Epithelial cell of esophagus (primary cell): ENCODE measurements at regions not wholly inside any gene's neighbourhood (a gene's known extent, or its start where the extent isn't known, plus 50 kb on each side); places are given as distances from the start of the nearest gene placed in this dataset.

Experiments
- DNase-seq: peaks from one replicate; pipeline ENCODE4 v3.0.0; 2010; ENCODE audit warnings: low read depth
- H3K4me3 ChIP-seq: 2 replicates; pipeline ENCODE4 v1.5.1; 2011; ENCODE audit warnings: mild to moderate bottlenecking, low read length, control low read depth
- TF ChIP-seq, protein P1 (sequence below): IDR thresholded peaks from 2 replicates; pipeline ENCODE4 v1.5.1; 2011; ENCODE audit warnings: low read depth, mild to moderate bottlenecking, low read length, control low read depth, inconsistent platforms; ENCODE audit not compliant: insufficient read depth; ENCODE audit errors: missing control alignments

DNA sequence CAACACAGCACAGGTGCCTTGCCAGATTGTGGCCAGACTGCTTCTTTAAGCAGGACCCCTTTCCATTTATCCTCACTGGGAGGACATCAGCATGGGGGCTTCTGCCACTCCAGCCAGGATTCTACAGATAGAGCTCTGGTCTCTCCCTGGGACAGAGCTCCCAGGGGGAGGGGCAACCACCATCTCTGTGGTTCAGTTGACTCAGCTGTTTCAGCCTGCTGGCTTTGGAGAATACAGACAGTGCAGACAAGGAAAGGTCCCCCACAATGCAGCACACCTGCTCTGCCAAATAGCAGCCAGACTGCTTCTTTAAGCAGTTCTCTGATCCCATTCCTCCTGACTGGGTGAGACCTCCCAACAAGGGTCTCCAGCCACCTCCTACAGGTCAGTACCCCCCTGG lies 132.8 kb downstream of the OR2K2 start:
- no peak overlapping the region for H3K4me3 ChIP-seq
- DNase-seq: no peak
- TF ChIP-seq, protein P1, sequence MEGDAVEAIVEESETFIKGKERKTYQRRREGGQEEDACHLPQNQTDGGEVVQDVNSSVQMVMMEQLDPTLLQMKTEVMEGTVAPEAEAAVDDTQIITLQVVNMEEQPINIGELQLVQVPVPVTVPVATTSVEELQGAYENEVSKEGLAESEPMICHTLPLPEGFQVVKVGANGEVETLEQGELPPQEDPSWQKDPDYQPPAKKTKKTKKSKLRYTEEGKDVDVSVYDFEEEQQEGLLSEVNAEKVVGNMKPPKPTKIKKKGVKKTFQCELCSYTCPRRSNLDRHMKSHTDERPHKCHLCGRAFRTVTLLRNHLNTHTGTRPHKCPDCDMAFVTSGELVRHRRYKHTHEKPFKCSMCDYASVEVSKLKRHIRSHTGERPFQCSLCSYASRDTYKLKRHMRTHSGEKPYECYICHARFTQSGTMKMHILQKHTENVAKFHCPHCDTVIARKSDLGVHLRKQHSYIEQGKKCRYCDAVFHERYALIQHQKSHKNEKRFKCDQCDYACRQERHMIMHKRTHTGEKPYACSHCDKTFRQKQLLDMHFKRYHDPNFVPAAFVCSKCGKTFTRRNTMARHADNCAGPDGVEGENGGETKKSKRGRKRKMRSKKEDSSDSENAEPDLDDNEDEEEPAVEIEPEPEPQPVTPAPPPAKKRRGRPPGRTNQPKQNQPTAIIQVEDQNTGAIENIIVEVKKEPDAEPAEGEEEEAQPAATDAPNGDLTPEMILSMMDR: no peak

DNA sequence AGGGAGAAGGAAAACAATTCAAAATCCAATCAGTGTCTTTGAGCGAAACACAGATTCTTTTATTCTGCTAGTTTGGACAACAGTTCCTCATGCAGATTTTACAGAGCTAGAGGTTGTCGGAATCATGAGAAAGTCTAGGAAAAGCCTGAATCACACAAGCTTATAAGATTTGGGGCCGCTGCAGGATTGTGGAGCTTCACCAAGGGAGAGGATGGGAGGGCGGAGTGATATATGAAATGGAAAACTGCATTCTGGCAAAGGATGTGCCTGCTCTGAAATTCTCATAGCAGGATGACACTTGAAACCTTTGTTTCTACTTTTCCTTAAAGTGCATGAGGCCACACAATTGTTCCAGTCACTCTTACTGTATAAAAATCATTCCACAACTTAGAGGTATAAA lies 134.3 kb downstream of the OR2K2 start:
- TF ChIP-seq, protein P1: no peak
- DNase-seq: no peak
- H3K4me3 ChIP-seq: no peak overlapping the region

DNA sequence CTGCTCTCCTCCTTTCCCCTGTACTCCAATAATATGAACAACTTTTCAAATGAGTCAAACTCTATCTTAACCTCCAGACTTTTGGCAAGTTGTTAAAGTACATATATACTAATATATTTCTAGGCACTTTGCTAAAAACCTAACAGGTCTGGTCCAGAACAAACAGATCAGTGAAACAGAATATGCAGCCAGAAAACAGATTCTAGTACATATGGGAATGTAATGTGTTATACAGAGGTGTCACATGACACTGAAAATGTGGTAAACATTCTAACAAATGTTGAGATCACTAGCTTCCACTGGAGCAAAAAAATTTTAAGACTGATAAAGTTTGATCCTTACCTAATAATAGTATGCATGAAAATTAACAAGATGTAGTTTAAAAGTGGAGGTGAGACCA lies 136.9 kb downstream of the OR2K2 start:
- H3K4me3 ChIP-seq: no peak overlapping the region
- no peak for DNase-seq
- TF ChIP-seq, protein P1: no peak

DNA sequence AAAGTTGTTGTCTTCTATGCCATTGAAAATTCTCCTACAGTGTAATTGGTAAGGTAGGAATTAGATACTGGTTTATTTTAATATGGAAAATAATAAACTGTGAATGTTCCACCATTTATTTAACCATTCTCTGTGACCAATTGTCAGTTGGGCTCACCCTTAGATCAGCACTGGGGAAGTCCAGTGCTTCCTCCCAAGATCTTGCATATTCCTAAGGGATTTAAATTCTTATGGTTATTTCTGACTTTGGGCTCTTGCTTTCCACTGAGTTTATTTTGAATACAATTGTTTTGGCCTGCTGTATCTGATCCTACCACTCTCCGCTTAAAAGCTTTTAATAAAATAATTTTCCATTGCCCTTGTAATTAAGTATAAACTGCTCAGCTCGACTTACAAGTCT lies 137.4 kb downstream of the OR2K2 start:
- no peak for DNase-seq
- H3K4me3 ChIP-seq: no peak overlapping the region
- TF ChIP-seq, protein P1: no peak

DNA sequence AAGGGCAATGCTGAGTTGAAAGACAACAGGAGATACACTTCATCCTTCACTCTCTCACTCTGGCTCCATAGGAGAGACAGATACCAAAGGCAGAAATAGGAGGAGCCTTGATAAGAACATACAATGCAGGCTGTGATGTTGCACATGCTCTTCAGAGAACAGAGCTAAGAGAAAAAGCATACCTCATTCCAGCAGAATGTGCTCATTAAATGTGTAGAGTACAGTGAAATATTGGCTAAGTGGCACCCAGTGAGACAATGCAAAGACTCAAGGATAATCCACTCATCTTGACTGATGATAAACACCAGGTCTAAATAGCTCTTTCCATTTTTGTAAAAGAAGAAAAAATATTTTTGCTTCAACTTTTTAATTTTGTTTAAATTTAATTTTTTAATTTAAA lies 139.7 kb downstream of the OR2K2 start:
- DNase-seq: no peak
- no peak overlapping the region for H3K4me3 ChIP-seq
- TF ChIP-seq, protein P1: no peak

DNA sequence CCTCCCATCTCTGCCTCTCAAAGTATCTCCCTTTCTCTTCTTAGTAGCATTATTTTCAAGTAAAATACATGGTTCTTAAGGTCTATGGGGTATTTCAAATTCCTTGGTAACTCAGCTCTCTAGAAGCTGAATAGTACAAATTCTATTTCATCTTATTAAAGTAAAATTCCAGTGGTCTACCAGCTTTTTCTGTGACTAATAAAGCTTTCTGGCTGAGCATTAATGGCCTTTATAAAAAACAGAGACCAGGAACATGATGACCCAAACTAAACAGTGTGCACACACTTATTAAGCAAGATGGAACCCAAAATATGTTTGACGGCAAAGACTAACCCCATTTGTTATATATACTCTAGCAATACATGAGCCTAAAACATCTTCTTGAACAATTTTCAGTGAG lies 142.6 kb downstream of the OR2K2 start:
- H3K4me3 ChIP-seq: no peak overlapping the region
- DNase-seq: no peak
- TF ChIP-seq, protein P1: no peak

DNA sequence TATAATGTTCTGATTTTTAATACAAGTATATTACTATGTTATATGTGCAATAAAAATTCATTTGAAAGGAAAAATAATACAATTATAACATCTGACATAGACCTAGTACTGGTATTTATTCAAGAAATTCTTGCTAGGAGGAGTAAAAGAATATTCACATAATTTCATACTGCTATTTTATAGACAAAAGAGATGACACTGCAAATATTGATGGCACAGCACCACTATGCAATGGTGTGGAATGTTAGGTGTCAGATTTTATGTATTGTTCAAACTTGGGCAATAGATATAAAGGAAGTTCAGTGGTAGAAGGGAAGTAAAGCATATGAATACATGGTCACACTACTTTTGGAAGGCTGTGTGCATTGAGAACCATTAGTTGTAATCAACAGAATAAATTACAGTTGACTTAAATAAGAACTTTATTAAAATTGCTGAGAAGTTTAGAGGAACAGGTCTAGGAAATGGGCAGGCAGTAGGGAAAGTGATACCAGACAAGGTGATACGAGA lies 143.9 kb downstream of the OR2K2 start:
- TF ChIP-seq, protein P1: no peak
- no peak for DNase-seq
- H3K4me3 ChIP-seq: no peak overlapping the region
